HEK293T (cell line): ENCODE measurements at regions not wholly inside any gene's neighbourhood (a gene's known extent, or its start where the extent isn't known, plus 50 kb on each side); places are given as distances from the start of the nearest gene placed in this dataset.

Experiments used
- CTCF ChIA-PET: fragments of 350-600 bp; formaldehyde crosslinking; extraction: SDS; loops from one replicate; lab custom pipeline; 2021; ENCODE audit warnings: antibody characterized with exemption, inconsistent platforms; lab: Yijun Ruan, JAX
- POLR2A ChIA-PET: fragments of 350-600 bp; formaldehyde crosslinking; extraction: SDS; loops from one replicate; lab custom pipeline; 2020; ENCODE audit warnings: antibody characterized with exemption, inconsistent platforms; lab: Yijun Ruan, JAX
- DNase-seq: peaks from one replicate; pipeline ENCODE4 v3.0.0; 2012; ENCODE audit warnings: mixed read lengths; ENCODE audit errors: extremely low spot score
- ARNT ChIP-seq: fragments of 450-650 bp; IDR thresholded peaks from 2 replicates; pipeline ENCODE4 v1.6.1; 2017; ENCODE audit warnings: mild to moderate bottlenecking
- BHLHE40 ChIP-seq: fragments of 450-650 bp; IDR thresholded peaks from 2 replicates; pipeline ENCODE4 v1.6.1; 2016; ENCODE audit warnings: mild to moderate bottlenecking, moderate library complexity, borderline replicate concordance
- CTBP1 ChIP-seq: fragments of 450-650 bp; IDR thresholded peaks from 2 replicates; pipeline ENCODE4 v1.6.1; 2016; ENCODE audit warnings: borderline replicate concordance
- ELF4 ChIP-seq: fragments of 450-650 bp; IDR thresholded peaks from 2 replicates; pipeline ENCODE4 v1.6.1; 2017; ENCODE audit warnings: antibody characterized with exemption
- FOXA1 ChIP-seq: fragments of 450-650 bp; IDR thresholded peaks from 2 replicates; pipeline ENCODE4 v1.6.1; 2016; ENCODE audit warnings: mild to moderate bottlenecking
- FOXK2 ChIP-seq: fragments of 450-650 bp; IDR thresholded peaks from 2 replicates; pipeline ENCODE4 v1.6.1; 2016; ENCODE audit warnings: mild to moderate bottlenecking
- FOXM1 ChIP-seq: fragments of 450-650 bp; IDR thresholded peaks from 2 replicates; pipeline ENCODE4 v1.6.1; 2017; ENCODE audit warnings: mild to moderate bottlenecking, borderline replicate concordance
- HDGF ChIP-seq: fragments of 450-650 bp; IDR thresholded peaks from 2 replicates; pipeline ENCODE4 v1.6.1; 2017; ENCODE audit warnings: antibody characterized with exemption, borderline replicate concordance
- L3MBTL2 ChIP-seq: fragments of 450-650 bp; conservative IDR thresholded peaks from 2 replicates; pipeline ENCODE4 v1.6.1; 2016; ENCODE audit warnings: mild to moderate bottlenecking
- LEF1 ChIP-seq: fragments of 450-650 bp; IDR thresholded peaks from 2 replicates; pipeline ENCODE4 v1.6.1; 2017; ENCODE audit warnings: mild to moderate bottlenecking, borderline replicate concordance
- NFRKB ChIP-seq: fragments of 450-650 bp; IDR thresholded peaks from 2 replicates; pipeline ENCODE4 v1.6.1; 2016; ENCODE audit warnings: mild to moderate bottlenecking, moderate library complexity
- SP1 ChIP-seq: fragments of 450-650 bp; IDR thresholded peaks from 2 replicates; pipeline ENCODE4 v1.6.1; 2017
- SUZ12 ChIP-seq: fragments of 450-650 bp; IDR thresholded peaks from 2 replicates; pipeline ENCODE4 v1.6.1; 2016; ENCODE audit warnings: mild to moderate bottlenecking
- TARDBP ChIP-seq: fragments of 450-650 bp; IDR thresholded peaks from 2 replicates; pipeline ENCODE4 v1.6.1; 2016
- ZNF384 ChIP-seq: fragments of 450-650 bp; IDR thresholded peaks from 2 replicates; pipeline ENCODE4 v1.6.1; 2016
- TF ChIP-seq, protein P1 (sequence below): fragments of 450-650 bp; IDR thresholded peaks from 2 replicates; pipeline ENCODE4 v1.6.1; 2016

DNA sequence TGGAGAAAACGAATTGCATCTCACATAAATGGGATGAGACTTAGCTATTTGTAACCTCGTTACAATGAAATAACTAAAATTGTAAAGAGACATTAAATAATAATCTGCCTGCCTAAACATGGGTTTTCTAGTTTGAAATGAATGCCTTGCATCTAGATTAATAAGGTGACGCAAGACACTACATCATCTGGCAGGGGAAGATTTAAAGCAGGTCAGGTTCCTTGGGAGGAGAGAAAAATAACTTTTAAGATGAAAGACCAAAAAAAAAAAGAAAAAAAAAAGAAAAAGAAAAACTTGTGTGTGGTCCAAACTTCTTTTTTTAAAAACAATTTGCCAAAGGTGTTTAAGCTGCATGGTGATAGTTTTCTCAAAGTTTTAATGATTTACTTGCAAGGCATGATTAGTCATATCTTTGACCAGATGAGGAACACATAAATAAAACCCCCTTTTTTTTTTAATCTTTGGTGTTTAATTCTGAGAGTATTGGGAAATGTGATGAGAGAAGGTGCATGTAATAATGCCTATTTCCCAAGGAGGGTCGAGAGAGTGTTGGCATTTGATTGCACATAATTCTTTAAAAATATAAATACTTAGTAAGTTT is 122.9 kb upstream of the ADAMTSL1 start:
- CTCF ChIA-PET = no interaction called here
- TF ChIP-seq, protein P1, sequence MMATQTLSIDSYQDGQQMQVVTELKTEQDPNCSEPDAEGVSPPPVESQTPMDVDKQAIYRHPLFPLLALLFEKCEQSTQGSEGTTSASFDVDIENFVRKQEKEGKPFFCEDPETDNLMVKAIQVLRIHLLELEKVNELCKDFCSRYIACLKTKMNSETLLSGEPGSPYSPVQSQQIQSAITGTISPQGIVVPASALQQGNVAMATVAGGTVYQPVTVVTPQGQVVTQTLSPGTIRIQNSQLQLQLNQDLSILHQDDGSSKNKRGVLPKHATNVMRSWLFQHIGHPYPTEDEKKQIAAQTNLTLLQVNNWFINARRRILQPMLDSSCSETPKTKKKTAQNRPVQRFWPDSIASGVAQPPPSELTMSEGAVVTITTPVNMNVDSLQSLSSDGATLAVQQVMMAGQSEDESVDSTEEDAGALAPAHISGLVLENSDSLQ = no peak
- TF ChIP-seq FOXM1 (no peak), TARDBP (no peak), L3MBTL2 (no peak), NFRKB (no peak), HDGF (no peak), SUZ12 (no peak), SP1 (no peak)
- POLR2A ChIA-PET = no interaction called here
- DNase-seq = no peak

DNA sequence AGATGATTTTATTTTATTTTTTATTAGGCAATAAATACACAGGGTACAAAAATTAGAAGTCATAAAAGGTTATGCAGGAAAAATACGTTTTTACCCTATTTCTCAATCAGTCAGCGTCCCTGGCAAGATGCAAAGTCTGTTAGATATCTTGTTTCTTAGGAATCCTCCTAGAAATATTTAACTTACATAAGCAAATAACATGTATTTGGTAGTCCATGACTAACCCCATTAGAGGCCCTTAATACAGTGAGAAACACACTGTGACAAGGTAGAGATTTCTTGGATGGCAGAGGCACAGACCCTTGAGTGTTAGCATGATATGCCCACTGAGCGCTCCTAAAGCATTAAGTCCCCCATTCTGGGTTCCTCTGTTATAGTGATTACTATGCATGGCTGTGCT is 121.2 kb upstream of the ADAMTSL1 start:
- TF ChIP-seq FOXM1 = no peak
- no peak for TF ChIP-seq ELF4
- no peak for TF ChIP-seq SUZ12
- TF ChIP-seq BHLHE40 = no peak
- no peak for TF ChIP-seq NFRKB
- no peak for TF ChIP-seq ARNT
- TF ChIP-seq ZNF384 = no peak
- TF ChIP-seq SP1 = no peak
- TF ChIP-seq LEF1 = no peak
- TF ChIP-seq TARDBP = no peak
- TF ChIP-seq HDGF = no peak
- no peak for TF ChIP-seq FOXK2
- TF ChIP-seq FOXA1 = no peak
- TF ChIP-seq L3MBTL2 = no peak
- TF ChIP-seq CTBP1 = no peak
- ChIA-PET CTCF (no interaction called here), POLR2A (no interaction called here)
- no peak for DNase-seq

DNA sequence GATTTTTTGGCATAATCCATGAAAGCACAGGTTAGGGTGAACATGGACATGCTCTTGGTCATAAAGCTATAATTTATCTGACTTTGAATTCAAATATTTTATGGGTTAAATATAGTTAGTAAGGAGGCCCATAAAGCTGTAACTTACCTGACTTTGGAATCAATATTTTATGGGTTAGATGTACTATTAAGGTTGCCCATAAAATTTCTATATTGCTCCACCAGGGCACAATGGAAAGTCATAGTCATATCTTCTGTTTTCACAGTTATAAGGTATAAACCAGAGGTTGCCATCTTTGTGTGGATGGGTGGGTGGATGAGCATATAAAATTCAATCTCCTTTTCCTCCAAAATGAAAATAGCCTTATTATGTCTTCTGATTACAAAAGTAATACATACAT is 120.5 kb upstream of the ADAMTSL1 start:
- CTCF ChIA-PET = no interaction called here
- POLR2A ChIA-PET = no interaction called here
- DNase-seq = no peak
- no peak for TF ChIP-seq ARNT
- no peak for TF ChIP-seq FOXK2
- no peak for TF ChIP-seq SUZ12
- TF ChIP-seq NFRKB = no peak
- TF ChIP-seq CTBP1 = no peak

DNA sequence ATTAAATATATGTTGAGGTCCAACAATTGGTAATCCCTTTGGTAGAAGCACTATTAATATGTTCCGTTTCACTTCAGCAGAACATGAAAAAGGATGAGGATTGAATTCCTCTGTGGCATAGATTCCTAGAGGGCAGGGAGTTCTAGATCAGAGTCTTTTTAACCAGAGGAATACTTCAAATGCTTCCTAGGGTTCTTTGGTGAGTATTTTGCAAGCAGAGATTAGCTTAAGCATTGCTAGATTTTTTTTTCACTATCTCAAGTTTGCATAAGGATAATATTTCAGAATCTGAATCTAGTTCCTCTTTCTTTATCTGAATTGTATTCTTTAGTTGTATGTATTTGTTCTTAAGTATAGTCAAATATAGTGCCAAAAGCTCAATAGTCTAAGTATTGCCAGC is 116.6 kb upstream of the ADAMTSL1 start:
- CTCF ChIA-PET = interaction anchor here (0.6 kb wide), 1 partner anchor 52 kb away, joined by 4 read pairs; no protein-coding TSS in a partner anchor
- POLR2A ChIA-PET = no interaction called here

DNA sequence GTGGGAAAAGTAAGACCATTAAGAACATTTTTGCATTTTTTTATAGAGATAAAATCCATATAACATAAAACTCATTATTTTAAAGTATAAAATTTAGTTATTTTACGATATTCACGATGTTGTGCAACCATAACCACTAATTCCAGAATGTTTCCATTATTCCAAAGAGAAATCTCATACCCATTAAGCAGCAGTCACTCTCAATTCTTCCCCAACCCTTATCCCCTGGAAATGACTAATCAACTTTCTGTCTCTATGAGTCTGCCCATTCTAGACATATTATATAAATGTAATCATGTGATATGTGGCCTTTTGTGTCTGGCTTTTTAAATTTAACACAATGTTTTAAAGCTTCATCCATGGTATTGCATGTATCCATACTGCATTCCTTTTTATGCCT is 115.6 kb upstream of the ADAMTSL1 start:
- DNase-seq = no peak
- CTCF ChIA-PET = no interaction called here

More for the DNA sequence above, 116.6 kb upstream of the ADAMTSL1 start:
- no peak for DNase-seq
- TF ChIP-seq HDGF (no peak), CTBP1 (no peak), FOXM1 (no peak), LEF1 (no peak), TARDBP (no peak), ARNT (no peak), SUZ12 (no peak)
- TF ChIP-seq, protein P1 = no peak

DNA sequence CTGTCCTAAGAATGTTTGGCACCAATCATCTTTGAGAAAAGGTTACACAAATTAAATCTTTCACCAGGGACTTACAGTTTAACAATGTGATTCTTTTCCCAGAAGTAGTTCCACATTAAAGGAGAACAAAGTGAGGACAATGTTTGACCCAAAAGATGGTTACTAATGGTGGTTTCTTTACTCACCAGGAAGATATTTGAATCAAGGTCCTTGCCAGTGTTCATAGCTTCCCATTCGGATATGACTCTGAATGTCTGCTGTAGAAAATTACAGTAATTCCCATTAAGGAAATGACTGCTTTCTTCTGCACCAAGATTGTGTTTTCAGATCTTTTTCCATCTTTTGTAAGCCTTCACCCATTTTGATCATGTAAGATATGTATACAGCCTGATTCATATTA is 114.6 kb upstream of the ADAMTSL1 start:
- TF ChIP-seq FOXK2 = no peak
- TF ChIP-seq, protein P1 = no peak
- TF ChIP-seq ZNF384 = no peak
- TF ChIP-seq ARNT = no peak
- CTCF ChIA-PET = no interaction called here

More for the DNA sequence above, 115.6 kb upstream of the ADAMTSL1 start:
- no peak for TF ChIP-seq ZNF384
- no peak for TF ChIP-seq SUZ12
- TF ChIP-seq FOXA1 = no peak
- no peak for TF ChIP-seq SP1
- TF ChIP-seq TARDBP = no peak
- POLR2A ChIA-PET = no interaction called here

DNA sequence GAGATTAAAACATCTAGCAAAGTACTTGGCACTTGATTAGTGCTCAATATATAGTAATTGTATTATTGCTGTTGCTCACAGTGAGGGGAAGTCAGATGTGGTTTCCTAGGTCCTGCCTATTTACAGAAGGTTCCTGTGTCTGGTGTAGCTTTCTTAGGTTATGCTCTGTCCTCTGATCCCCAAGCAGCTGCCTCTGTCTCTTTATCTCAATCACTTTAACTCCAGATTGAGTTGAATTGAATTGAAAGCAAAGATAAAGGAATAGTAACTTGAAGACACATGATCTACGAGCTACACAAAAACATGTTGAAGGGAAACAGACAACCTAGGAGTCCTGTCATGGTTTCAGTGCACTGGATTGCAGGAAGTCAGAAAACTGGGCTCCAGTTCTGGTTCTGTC is 113.9 kb upstream of the ADAMTSL1 start:
- TF ChIP-seq SUZ12 (no peak), FOXM1 (no peak), LEF1 (no peak)
- TF ChIP-seq, protein P1 = no peak
- DNase-seq = no peak
- ChIA-PET CTCF (no interaction called here), POLR2A (no interaction called here)

More for the DNA sequence above, 114.6 kb upstream of the ADAMTSL1 start:
- POLR2A ChIA-PET = no interaction called here
- DNase-seq = no peak
